A673 (cell line): ENCODE measurements at regions not wholly inside any gene's neighbourhood (a gene's known extent, or its start where the extent isn't known, plus 50 kb on each side); places are given as distances from the start of the nearest gene placed in this dataset.

Experiments used
- CTCF ChIP-seq: fragments of 300-800, 200-600 bp; sonication (generic); conservative IDR thresholded peaks from 2 replicates; pipeline ENCODE4 v1.5.1; 2017; ENCODE audit warnings: low read depth, mild to moderate bottlenecking, antibody characterized with exemption, low read length, moderate library complexity, mixed read lengths
- EZH2 ChIP-seq: fragments of 200-600 bp; sonication (generic); IDR thresholded peaks from 2 replicates; pipeline ENCODE4 v1.6.1; 2017; ENCODE audit warnings: borderline replicate concordance, low read depth, mild to moderate bottlenecking, mixed read lengths, antibody characterized with exemption, low read length; ENCODE audit not compliant: poor library complexity, severe bottlenecking

GRCh38 chr6:112923940-112924587 lies 576.9 kb downstream of the RFPL4B start:
- TF ChIP-seq CTCF (no peak), EZH2 (no peak)
